Activated B cell treated with CpG ODN at 0.5 μM for 24 hours (primary cell): ENCODE measurements at regions not wholly inside any gene's neighbourhood (a gene's known extent, or its start where the extent isn't known, plus 50 kb on each side); places are given as distances from the start of the nearest gene placed in this dataset.
"Not testable (repeated sequence)": the region's sequence is repeated elsewhere in the genome, so short reads cannot be mapped to it uniquely, and the experiment has no call there.

ENCODE experiments used
- ATAC-seq: fragments of 200-7000 bp; cut with Tn5 transposase; one replicate; pipeline ENCODE4 v1.10.0; 2021; ENCODE audit warnings: low read depth, mild to moderate bottlenecking, moderate library complexity
- CTCF ChIA-PET: fragments of 350-600 bp; sonication (Branson Sonifier 250); formaldehyde crosslinking; loops from one replicate; lab custom pipeline; 2021; ENCODE audit warnings: antibody characterized with exemption; lab: Charles Lee
- POLR2A ChIA-PET: fragments of 350-600 bp; sonication (Branson Sonifier 250); formaldehyde crosslinking; loops from one replicate; lab custom pipeline; 2021; ENCODE audit warnings: antibody characterized with exemption; lab: Charles Lee
- DNase-seq: peaks from one replicate; pipeline ENCODE4 v3.0.0; 2022
- H3K27ac Mint-ChIP-seq: one replicate; pipeline ENCODE4 v1.8.0; 2020; ENCODE audit warnings: mixed read lengths
- H3K27me3 Mint-ChIP-seq: one replicate; pipeline ENCODE4 v1.8.0; 2021; ENCODE audit warnings: mixed read lengths
- H3K36me3 Mint-ChIP-seq: one replicate; pipeline ENCODE4 v1.8.0; 2021; ENCODE audit warnings: low read depth, mixed read lengths
- H3K4me1 Mint-ChIP-seq: one replicate; pipeline ENCODE4 v1.8.0; 2021; ENCODE audit warnings: mixed read lengths
- H3K4me3 Mint-ChIP-seq: one replicate; pipeline ENCODE4 v1.8.0; 2020; ENCODE audit warnings: mild to moderate bottlenecking, mixed read lengths
- H3K9me3 Mint-ChIP-seq: one replicate; pipeline ENCODE4 v1.8.0; 2020; ENCODE audit warnings: mixed read lengths
- CTCF ChIP-seq: fragments of 200-600 bp; IDR thresholded peaks from one replicate; pipeline ENCODE4 v1.8.0; 2022; ENCODE audit warnings: antibody characterized with exemption, mild to moderate bottlenecking
- intact Hi-C: fragments of 100-400 bp; cut with micrococcal nuclease; formaldehyde crosslinking; loops from one replicate; pipeline ENCODE4 v1.15.1; 2024

GRCh38 chr2:184371641-184372040, 226.7 kb upstream of the ZNF804A start:
- CTCF ChIA-PET = no interaction called here
- Mint-ChIP-seq H3K4me1 (peaks cover 14% of the 10 kb centered on the region), H3K36me3 (no peaks in the 10 kb centered on the region), H3K4me3 (no peak overlapping the region), H3K27me3 (no peaks in the 10 kb centered on the region), H3K9me3 (no peaks in the 10 kb centered on the region), H3K27ac (peak overlapping the region; percentile 71)
- DNase-seq = no peak
- intact Hi-C loops = loop anchor here (5.0 kb wide), 1 partner anchor 226 kb away; the partner anchor contains the start of gene ZNF804A
- TF ChIP-seq CTCF = no peak
- POLR2A ChIA-PET = interaction anchor here (0.6 kb wide), 1 partner anchor 359 kb away, joined by 3 read pairs; no protein-coding TSS in a partner anchor
- ATAC-seq = no peak

GRCh38 chr2:184372484-184372883, 225.8 kb upstream of the ZNF804A start:
- H3K27me3 Mint-ChIP-seq = no peaks in the 10 kb centered on the region
- ATAC-seq (no peak), DNase-seq (no peak)
- H3K4me3 Mint-ChIP-seq = no peak overlapping the region
- H3K4me1 Mint-ChIP-seq = peaks cover 14% of the 10 kb centered on the region
- no peaks in the 10 kb centered on the region for H3K36me3 Mint-ChIP-seq
- H3K9me3 Mint-ChIP-seq = no peaks in the 10 kb centered on the region
- intact Hi-C loops = loop anchor here (5.0 kb wide), 1 partner anchor 225 kb away; the partner anchor contains the start of gene ZNF804A
- TF ChIP-seq CTCF = no peak
- ChIA-PET CTCF (no interaction called here), POLR2A (no interaction called here)
- no peak overlapping the region for H3K27ac Mint-ChIP-seq

GRCh38 chr2:184394642-184395041, 203.7 kb upstream of the ZNF804A start:
- POLR2A ChIA-PET = no interaction called here
- intact Hi-C loops = no loop called here
- H3K36me3 Mint-ChIP-seq = no peaks in the 10 kb centered on the region

GRCh38 chr2:184402381-184402780, 195.9 kb upstream of the ZNF804A start:
- CTCF ChIA-PET = no interaction called here
- POLR2A ChIA-PET = no interaction called here
- DNase-seq = no peak
- peaks cover 9% of the 10 kb centered on the region for H3K9me3 Mint-ChIP-seq
- H3K4me3 Mint-ChIP-seq = no peak overlapping the region
- ATAC-seq = no peak
- no peaks in the 10 kb centered on the region for H3K36me3 Mint-ChIP-seq
- no peaks in the 10 kb centered on the region for H3K4me1 Mint-ChIP-seq
- no peak overlapping the region for H3K27ac Mint-ChIP-seq
- intact Hi-C loops = no loop called here
- TF ChIP-seq CTCF = no peak
- no peaks in the 10 kb centered on the region for H3K27me3 Mint-ChIP-seq

More at GRCh38 chr2:184394642-184395041, 203.7 kb upstream of the ZNF804A start:
- Mint-ChIP-seq H3K27me3 (no peaks in the 10 kb centered on the region), H3K4me1 (no peaks in the 10 kb centered on the region), H3K9me3 (no peaks in the 10 kb centered on the region), H3K4me3 (no peak overlapping the region), H3K27ac (no peak overlapping the region)
- ATAC-seq = no peak
- no peak for TF ChIP-seq CTCF
- CTCF ChIA-PET = no interaction called here
- no peak for DNase-seq

- H3K4me3 Mint-ChIP-seq, intact Hi-C loops, H3K27me3 Mint-ChIP-seq, H3K36me3 Mint-ChIP-seq, H3K4me1 Mint-ChIP-seq, POLR2A ChIA-PET, H3K27ac Mint-ChIP-seq, DNase-seq, ATAC-seq, CTCF ChIA-PET: not testable (repeated sequence)
- peaks cover 14% of the 10 kb centered on the region for H3K9me3 Mint-ChIP-seq
Measured at GRCh38 chr2:184407041-184407630, 191.2 kb upstream of the ZNF804A start.
